Suprapubic skin (tissue), 4 donors: ENCODE measurements at regions not wholly inside any gene's neighbourhood (a gene's known extent, or its start where the extent isn't known, plus 50 kb on each side); places are given as distances from the start of the nearest gene placed in this dataset.

Source experiments
- POLR2A ChIP-seq, 2 donors: fragments of 450-650 bp; IDR thresholded peaks; one replicate each; pipeline ENCODE4 v1.6.1; 2017; ENCODE audit warnings: antibody characterized with exemption in 2 of 2, mild to moderate bottlenecking in 2 of 2, moderate library complexity in 2 of 2
- POLR2AphosphoS5 ChIP-seq, 3 donors: sonication (generic); formaldehyde crosslinking; IDR thresholded peaks; one replicate each; pipeline ENCODE4 v1.6.1; 2017; ENCODE audit warnings: antibody characterized with exemption in 3 of 3
- TF ChIP-seq, protein P1 (sequence below), 2 donors: fragments of 200-600 bp in 1 of 2; fragments of 450-650 bp in 1 of 2; sonication (generic) in 1 of 2; IDR thresholded peaks; one replicate each; pipeline ENCODE4 v1.5.1; 2016 to 2019; ENCODE audit warnings: antibody characterized with exemption in 2 of 2, mild to moderate bottlenecking in 1 of 2, moderate library complexity in 1 of 2

GRCh38 chr7:131145026-131145425 lies 182.7 kb upstream of the MKLN1 start:
- TF ChIP-seq POLR2A (IDR thresholded peaks at IDR 0.05) (no peak), POLR2AphosphoS5 (IDR thresholded peaks at IDR 0.05) (no peak)
- TF ChIP-seq, protein P1, sequence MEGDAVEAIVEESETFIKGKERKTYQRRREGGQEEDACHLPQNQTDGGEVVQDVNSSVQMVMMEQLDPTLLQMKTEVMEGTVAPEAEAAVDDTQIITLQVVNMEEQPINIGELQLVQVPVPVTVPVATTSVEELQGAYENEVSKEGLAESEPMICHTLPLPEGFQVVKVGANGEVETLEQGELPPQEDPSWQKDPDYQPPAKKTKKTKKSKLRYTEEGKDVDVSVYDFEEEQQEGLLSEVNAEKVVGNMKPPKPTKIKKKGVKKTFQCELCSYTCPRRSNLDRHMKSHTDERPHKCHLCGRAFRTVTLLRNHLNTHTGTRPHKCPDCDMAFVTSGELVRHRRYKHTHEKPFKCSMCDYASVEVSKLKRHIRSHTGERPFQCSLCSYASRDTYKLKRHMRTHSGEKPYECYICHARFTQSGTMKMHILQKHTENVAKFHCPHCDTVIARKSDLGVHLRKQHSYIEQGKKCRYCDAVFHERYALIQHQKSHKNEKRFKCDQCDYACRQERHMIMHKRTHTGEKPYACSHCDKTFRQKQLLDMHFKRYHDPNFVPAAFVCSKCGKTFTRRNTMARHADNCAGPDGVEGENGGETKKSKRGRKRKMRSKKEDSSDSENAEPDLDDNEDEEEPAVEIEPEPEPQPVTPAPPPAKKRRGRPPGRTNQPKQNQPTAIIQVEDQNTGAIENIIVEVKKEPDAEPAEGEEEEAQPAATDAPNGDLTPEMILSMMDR (IDR thresholded peaks at IDR 0.05) = no peak
